ENCODE measurements at regions not wholly inside any gene's neighbourhood (a gene's known extent, or its start where the extent isn't known, plus 50 kb on each side); places are given as distances from the start of the nearest gene placed in this dataset.

DNA sequence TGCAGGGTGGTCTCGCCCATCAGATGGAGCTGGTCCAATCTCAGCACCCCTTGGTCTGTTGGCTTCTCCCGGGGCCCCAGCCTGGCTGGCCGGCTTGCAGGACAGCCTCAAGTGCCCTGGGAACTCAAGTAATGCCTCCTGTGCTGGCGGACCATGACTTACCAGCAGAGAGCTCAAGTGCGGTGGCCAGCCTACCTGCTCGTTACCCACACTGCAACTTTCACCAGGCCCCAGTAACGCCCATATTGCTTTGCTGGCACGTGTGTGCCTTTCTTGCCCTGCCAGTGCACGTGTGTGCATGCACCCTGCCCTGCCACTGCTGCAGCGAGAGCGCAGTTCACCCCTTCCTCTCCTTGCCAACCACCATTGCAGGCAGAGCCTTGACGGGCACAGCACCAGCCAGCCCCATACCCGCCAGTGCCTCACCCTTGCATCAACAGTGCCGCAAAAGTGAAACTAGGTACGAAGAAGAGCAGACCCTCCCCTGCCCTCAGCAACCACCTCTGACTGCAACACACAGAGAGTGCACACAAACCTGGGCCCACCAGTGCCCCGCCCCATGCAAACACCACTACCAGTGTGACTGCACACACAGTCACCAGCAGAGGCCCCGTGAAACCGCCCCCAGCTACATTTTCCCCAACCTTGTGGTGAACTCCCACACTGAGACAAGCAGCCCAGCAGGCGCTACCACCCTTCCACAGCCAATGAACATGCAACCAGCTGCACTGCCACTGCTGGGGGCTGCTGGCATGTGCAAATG is 88.9 kb upstream of the POU3F4 start:
- no peaks in the 10 kb centered on the region for H3K27me3 ChIP-seq (ENCODE audit: control insufficient read depth in 2 of 2, insufficient read depth in 2 of 2, low read length in 2 of 2)
- in situ Hi-C loops (cut with MboI): no loop called here
- ChIA-PET CTCF (ENCODE audit: low intra/inter-chr PET ratio) (no interaction called here), POLR2A (no interaction called here)
- no peaks in the 10 kb centered on the region for H3K9me1 ChIP-seq (ENCODE audit: control insufficient read depth, insufficient read depth, low read length)
- no peak for FAIRE-seq
- no peak overlapping the region for H3K27ac ChIP-seq (ENCODE audit: extremely low read depth, low read depth, low read length)
- no peaks in the 10 kb centered on the region for H4K20me1 ChIP-seq (replicated peaks; ENCODE audit: control insufficient read depth, insufficient read depth, low read length)
- H2AFZ ChIP-seq (ENCODE audit: low read depth, low read length): no peak overlapping the region
- DNase-seq (ENCODE audit: extremely low read depth in 1 of 4, low spot score in 3 of 4): no peak
- ATAC-seq: no peak
- H3K4me3 ChIP-seq: no peak overlapping the region
- no peak overlapping the region for H3K9ac ChIP-seq (ENCODE audit: insufficient read depth in 1 of 2, low read depth in 2 of 2, low read length in 2 of 2)
- no peaks in the 10 kb centered on the region for H3K4me1 ChIP-seq (replicated peaks in 1 of 2; ENCODE audit: control insufficient read depth in 2 of 2, insufficient read depth in 2 of 2, low read length in 2 of 2)
- H3K36me3 ChIP-seq (ENCODE audit: control insufficient read depth, insufficient read depth, low read length): no peaks in the 10 kb centered on the region
- no TSS peak for BruUV-seq (replicated peaks)
- no peak overlapping the region for H3K4me2 ChIP-seq (ENCODE audit: insufficient read depth, low read length)
- intact Hi-C loops (cut with micrococcal nuclease): no loop called here
- no peaks in the 10 kb centered on the region for H3K9me3 ChIP-seq (replicated peaks; ENCODE audit: control insufficient read depth, insufficient read depth, low read depth, low read length)
- 0% methylated on average over 10 of the region's 19 CpGs for WGBS (ENCODE audit: insufficient coverage, low coverage, missing lambda C conversion rate)
- H3K79me2 ChIP-seq (ENCODE audit: control insufficient read depth, insufficient read depth, low read length): no peaks in the 10 kb centered on the region
- no peak for TF ChIP-seq ZNF12 (CRISPR knock-in tag; IDR thresholded peaks at IDR 0.05)
- TF ChIP-seq, protein P1, sequence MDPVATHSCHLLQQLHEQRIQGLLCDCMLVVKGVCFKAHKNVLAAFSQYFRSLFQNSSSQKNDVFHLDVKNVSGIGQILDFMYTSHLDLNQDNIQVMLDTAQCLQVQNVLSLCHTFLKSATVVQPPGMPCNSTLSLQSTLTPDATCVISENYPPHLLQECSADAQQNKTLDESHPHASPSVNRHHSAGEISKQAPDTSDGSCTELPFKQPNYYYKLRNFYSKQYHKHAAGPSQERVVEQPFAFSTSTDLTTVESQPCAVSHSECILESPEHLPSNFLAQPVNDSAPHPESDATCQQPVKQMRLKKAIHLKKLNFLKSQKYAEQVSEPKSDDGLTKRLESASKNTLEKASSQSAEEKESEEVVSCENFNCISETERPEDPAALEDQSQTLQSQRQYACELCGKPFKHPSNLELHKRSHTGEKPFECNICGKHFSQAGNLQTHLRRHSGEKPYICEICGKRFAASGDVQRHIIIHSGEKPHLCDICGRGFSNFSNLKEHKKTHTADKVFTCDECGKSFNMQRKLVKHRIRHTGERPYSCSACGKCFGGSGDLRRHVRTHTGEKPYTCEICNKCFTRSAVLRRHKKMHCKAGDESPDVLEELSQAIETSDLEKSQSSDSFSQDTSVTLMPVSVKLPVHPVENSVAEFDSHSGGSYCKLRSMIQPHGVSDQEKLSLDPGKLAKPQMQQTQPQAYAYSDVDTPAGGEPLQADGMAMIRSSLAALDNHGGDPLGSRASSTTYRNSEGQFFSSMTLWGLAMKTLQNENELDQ (CRISPR knock-in tag; IDR thresholded peaks at IDR 0.05; ENCODE audit: borderline replicate concordance): no peak
- no peak for TF ChIP-seq ZFX (CRISPR knock-in tag; IDR thresholded peaks at IDR 0.05)
- no peak for TF ChIP-seq RBM14 (IDR thresholded peaks at IDR 0.05; ENCODE audit: borderline replicate concordance, insufficient read depth, low read depth, low read length)
- no peak for TF ChIP-seq IRF2 (CRISPR knock-in tag; IDR thresholded peaks at IDR 0.05)
- TF ChIP-seq RAD51 (IDR thresholded peaks at IDR 0.05; ENCODE audit: borderline replicate concordance, low read depth): no peak
- TF ChIP-seq, protein P2, sequence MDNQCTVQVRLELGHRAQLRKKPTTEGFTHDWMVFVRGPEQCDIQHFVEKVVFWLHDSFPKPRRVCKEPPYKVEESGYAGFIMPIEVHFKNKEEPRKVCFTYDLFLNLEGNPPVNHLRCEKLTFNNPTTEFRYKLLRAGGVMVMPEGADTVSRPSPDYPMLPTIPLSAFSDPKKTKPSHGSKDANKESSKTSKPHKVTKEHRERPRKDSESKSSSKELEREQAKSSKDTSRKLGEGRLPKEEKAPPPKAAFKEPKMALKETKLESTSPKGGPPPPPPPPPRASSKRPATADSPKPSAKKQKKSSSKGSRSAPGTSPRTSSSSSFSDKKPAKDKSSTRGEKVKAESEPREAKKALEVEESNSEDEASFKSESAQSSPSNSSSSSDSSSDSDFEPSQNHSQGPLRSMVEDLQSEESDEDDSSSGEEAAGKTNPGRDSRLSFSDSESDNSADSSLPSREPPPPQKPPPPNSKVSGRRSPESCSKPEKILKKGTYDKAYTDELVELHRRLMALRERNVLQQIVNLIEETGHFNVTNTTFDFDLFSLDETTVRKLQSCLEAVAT (IDR thresholded peaks at IDR 0.05): no peak
- TF ChIP-seq SREBF2 (CRISPR knock-in tag; IDR thresholded peaks at IDR 0.05): no peak
- no peak for TF ChIP-seq ZNF584 (CRISPR knock-in tag; IDR thresholded peaks at IDR 0.05; ENCODE audit: low read depth)
- TF ChIP-seq SETDB1 (IDR thresholded peaks at IDR 0.05; ENCODE audit: low read length): no peak
- TF ChIP-seq ZNF57 (CRISPR knock-in tag; IDR thresholded peaks at IDR 0.05): no peak
- TF ChIP-seq, protein P3, sequence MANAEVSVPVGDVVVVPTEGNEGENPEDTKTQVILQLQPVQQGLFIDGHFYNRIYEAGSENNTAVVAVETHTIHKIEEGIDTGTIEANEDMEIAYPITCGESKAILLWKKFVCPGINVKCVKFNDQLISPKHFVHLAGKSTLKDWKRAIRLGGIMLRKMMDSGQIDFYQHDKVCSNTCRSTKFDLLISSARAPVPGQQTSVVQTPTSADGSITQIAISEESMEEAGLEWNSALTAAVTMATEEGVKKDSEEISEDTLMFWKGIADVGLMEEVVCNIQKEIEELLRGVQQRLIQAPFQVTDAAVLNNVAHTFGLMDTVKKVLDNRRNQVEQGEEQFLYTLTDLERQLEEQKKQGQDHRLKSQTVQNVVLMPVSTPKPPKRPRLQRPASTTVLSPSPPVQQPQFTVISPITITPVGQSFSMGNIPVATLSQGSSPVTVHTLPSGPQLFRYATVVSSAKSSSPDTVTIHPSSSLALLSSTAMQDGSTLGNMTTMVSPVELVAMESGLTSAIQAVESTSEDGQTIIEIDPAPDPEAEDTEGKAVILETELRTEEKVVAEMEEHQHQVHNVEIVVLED (CRISPR knock-in tag; IDR thresholded peaks at IDR 0.05): no peak
- TF ChIP-seq ARID1B (IDR thresholded peaks at IDR 0.05): no peak
- TF ChIP-seq MTF1 (CRISPR knock-in tag; IDR thresholded peaks at IDR 0.05; ENCODE audit: borderline replicate concordance): no peak
- TF ChIP-seq COPS2 (conservative IDR thresholded peaks at IDR 0.05): no peak
- TF ChIP-seq CREBBP (IDR thresholded peaks at IDR 0.05; ENCODE audit: low read depth, low read length): no peak
